ENCODE measurements at regions not wholly inside any gene's neighbourhood (a gene's known extent, or its start where the extent isn't known, plus 50 kb on each side); places are given as distances from the start of the nearest gene placed in this dataset.

GRCh38 chr4:126547352-126547751, 1085.4 kb upstream of the INTU start:
- TF ChIP-seq EZH2 (IDR thresholded peaks at IDR 0.05; ENCODE audit: borderline replicate concordance, insufficient read depth, low read depth, low read length, poor library complexity, severe bottlenecking) (no peak), CTCF (IDR thresholded peaks at IDR 0.05) (no peak)

Measured in B cell (primary cell).